Iris pigment epithelial cell (primary cell): ENCODE measurements at regions not wholly inside any gene's neighbourhood (a gene's known extent, or its start where the extent isn't known, plus 50 kb on each side); places are given as distances from the start of the nearest gene placed in this dataset.
"Not testable (repeated sequence)": the region's sequence is repeated elsewhere in the genome, so short reads cannot be mapped to it uniquely, and the experiment has no call there.

Source experiments
- DNase-seq: peaks from one replicate; pipeline ENCODE4 v3.0.0-alpha.2; 2011; ENCODE audit warnings: low read depth

DNA sequence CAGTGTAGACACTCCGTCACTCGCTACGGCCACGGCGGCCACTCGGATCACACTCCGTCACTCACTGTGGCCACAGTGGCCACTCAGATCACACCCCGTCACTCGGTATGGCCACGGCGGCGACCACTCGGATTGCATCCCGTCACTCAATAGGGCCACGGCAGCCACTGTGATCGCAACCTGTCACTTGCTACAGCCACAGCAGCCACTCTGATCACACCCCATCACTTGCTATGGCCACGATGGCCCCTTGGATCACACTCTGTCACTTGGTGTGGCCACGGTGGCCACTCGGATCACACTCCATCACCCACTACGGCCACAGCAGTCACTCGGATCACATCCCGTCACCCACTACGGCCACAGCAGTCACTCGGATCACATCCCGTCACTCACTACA is 175.3 kb downstream of the LAT start:
- DNase-seq, result not testable (repeated sequence)

DNA sequence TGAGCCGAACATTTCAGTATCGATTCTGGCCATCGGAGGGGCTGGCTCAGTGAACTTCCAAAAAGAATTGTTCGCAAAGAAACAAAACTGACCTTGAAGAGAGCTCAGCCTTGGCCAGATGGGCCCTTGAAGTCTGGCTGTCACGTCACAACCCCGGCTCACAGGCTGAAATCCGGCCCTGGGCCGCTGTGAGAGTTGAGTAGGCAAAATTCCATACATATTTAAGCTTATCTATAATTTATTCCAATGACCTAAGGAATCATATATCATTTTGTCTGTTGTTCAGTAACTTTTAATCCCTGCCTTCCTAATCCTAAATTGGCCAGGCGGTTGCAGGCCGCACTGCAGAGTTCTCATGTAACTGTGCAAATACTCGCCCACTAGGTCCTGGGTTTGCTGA is 174.8 kb downstream of the LAT start:
- peak; percentile 76 for DNase-seq

DNA sequence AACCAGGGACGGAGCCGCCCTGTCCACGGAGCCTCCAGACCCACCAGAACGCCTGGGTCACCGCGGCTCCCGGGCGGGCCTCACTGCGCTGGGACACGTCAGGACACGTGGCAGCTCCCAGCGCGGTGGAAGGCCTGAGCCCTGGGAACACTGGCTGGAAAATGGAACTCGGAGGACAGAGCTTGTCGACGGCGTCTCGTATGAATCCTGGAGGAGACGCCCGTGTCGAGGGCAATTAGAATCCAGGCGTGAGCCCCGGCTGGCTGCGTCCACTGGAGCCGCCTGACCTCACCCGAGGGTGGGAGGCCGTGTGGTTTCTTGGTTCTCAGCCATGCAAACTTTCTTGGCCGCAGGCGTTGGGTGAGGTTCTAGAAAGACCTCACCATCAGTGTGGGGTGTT is 173.9 kb downstream of the LAT start:
- no peak for DNase-seq

DNA sequence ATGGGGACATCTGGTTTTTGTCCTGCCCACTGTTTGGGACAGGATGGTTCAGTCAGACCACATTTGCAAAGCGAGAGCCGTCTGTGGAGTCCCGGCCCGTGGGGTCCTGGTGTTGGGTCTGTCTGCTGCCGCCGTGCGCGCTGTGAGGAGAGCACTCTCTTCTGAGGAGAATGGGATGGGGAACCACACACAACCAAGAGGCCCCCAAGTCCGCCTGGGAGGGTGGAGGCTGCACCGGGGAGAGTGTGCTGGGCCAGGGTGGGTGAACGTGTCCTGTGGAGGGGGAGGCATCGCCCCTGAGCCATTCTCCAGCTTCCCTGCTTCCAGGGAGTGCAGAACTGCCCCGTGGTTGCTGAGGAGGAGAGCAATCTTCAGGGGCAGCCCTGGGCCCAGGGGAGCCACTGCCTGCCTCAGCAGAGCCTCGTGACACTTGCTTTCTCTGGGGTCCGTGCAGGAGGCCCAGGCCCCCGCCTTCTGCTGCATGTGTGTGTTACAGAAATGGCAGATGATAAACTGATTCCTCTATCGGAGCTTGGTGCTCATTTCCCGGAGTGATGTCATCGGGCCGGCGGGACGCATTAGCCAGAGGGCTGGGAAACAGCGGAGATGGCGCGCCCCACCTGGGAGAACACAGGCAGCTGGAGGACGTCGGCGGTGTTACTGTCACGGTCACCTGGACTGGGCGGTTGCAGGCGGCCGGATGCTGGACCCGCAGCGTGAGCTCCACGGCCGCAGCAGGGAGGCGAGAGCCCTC is 173.4 kb downstream of the LAT start:
- not testable (repeated sequence) for DNase-seq

DNA sequence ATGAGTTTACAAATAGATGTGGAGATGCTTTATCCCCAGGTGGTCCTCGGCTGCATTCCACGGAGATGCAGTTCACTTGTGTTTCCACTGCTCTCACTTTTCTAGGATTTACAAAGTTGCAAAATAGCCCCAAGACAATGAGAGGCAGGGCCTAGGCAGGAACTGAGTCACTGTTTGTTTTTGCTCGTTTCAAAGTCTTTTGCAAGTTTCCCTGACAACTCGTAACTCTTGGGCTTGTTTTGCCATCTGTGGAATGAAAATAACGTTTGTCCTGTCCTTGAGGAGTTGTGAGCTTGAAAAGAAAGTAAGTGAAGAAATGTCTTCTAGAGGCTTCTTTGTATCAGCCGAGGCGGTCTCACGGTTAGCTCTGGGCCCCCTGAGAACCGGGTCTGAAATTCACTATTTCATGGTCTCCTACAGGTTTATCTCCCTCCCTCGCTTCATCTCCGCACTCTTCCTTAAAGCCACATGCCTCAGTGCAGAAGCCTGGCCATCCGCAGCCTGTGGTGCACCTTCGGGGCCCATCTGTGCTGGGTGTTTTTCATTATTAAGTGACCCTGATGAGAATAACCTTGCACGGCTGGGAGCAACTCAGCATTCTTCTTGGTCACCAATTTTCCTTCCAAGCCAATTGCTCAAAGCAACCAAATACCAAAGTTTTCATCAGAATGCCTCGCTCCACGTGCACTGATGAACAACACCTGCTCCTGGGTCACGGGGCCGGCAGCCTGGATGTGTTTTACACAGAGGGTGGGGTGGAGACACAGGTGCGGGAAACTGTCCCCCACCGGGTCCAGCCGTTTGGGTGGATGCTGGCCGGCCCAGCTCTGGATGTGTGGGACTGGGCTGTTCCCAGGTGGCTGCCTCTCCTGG is 172.4 kb downstream of the LAT start:
- DNase-seq, result peak; percentile 97

DNA sequence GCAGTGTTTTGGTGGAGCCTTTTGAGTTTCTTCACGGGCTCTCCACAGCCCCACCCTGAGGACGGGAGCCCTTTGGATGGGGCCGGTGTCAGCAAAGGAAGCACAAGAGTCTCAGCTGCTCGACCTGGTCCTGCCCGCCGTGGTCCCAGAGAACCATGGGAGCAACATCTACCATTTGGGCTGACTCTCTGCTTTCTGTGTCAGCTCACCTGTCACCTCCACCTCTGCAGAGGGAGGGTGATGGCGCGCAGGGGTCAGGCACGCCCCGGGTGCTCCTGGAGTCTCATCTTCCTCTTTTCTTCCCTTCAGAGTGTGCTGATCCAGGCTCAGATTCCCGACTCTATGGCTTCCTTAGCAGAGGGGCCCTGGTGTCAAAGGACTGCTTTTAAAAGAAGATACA is 171.7 kb downstream of the LAT start:
- DNase-seq, result no peak

DNA sequence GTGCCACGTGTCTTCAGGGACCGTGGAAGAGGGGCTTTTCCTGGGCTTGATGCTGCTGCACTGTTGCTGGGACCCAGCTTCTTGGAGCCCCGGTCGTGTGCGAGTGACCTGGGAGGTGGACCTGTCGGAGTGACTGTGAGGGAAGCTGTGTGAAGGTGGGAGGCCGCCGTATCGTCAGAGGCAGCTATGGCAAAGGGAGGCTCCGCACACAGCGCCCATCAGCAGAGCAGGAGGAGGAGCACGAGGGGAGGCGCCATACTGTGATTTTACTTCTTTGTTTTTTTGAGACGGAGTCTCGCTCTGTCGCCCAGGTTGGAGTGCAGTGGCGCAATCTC is 171.0 kb downstream of the LAT start:
- not testable (repeated sequence) for DNase-seq

DNA sequence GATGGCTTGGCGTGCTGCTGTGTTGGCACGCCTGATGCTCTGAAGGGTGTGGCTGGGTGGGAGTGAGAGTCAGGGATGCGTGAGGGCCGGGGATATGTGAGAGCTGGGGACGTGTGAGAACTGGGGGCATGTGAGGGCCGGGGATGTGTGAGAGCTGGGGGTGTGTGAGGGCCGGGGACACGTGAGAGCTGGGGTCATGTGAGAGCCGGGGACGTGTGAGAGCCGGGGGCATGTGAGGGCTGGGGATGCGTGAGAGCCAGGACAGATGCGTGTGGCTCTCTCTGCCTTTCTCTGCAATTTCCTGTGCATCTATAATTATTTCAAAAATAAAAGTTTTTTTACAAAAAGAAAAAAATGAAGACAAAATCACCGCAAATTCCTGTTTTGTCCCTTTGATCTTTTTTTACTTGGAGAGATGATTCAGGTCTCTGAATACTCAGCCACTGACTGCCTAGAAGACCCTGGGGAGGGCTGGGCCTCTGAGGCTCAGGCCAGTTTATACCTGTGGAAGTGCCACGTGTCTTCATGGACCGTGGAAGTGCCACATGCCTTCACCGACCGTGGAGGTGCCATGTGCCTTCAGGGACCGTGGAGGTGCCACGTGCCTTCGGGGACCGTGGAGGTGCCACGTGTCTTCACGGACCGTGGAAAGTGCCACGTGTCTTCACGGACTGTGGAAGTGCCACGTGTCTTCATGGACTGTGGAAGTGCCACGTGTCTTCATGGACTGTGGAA is 170.4 kb downstream of the LAT start:
- DNase-seq, result not testable (repeated sequence)

DNA sequence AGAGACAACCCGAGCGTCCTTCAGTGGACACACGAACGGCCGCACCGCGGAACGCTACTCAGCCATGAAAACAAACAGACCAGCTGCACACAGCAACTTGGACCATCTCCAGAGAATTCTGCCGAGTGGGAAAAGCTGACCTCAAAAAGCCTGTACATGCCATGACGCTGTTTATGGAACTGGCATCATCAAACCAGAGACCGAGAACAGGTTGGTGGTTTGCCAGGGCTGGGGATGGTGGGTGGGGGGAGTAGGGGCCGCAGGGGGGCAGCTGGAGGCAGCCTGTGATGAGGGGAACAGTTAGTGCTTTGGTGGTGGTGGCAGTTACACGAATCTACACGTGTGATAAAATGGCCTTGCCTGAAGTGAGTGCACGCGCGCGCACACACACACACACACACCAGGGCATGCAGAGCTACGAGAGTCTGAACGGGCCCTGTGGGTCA is 169.8 kb downstream of the LAT start:
- DNase-seq, result peak; percentile 50

DNA sequence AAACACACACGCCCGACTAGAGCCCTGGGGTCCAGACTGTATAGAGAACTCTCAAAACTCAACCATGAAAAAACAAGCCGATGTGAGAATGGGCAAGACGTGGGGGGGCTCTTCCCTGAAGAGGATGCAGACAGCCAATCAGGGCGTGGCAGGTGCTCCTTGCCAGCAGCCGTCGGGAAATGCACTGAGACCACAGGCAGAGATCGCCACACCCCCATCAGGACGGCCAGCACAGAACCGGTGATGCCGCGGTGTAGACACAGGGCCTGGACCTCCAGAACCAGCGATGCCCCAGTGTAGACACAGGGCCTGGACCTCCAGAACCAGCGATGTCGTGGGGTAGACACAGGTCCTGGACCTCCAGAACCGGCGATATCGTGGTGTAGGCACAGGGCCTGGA is 169.2 kb downstream of the LAT start:
- no peak for DNase-seq

DNA sequence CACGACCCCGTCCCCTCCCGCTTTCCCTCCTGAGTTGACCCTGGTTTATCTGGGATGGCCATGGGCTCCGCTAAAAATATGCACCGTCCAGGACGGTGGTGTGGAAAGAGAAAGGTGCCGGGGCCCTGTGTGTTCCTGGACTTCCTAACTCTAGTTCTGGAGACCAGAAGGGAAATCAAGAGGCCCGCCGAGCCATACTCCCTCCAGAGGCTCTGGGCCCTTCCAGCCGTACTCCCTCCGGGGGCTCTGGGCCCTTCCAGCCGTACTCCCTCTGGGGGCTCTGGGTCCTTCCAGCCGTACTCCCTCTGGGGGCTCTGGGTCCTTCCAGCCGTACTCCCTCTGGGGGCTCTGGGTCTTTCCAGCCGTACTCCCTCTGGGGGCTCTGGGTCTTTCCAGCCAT is 168.5 kb downstream of the LAT start:
- DNase-seq, result not testable (repeated sequence)

DNA sequence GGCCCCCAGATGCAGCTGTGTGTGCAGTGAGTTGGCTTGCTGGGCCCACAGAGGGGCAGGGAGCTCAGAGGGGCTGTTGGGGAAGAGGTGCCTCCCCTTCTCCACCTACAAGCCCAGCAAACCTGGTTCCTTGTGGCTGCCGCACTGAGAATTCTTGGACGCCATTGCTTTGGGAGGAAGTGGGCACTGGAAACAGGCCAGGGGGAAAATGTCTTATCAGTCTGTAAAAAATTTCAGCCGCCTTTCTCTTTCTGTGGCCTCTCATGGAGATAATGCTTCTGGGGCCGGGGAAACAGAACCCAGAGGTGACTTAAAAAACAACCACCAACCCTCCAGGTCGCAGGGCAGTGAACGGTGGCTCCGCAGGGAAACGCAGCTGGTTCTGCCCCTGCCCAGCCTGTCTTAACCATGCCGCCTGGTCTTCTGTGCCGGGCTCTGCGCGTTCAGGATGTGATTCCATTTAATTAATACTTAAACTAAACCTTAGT is 167.7 kb downstream of the LAT start:
- DNase-seq, result peak; percentile 8

DNA sequence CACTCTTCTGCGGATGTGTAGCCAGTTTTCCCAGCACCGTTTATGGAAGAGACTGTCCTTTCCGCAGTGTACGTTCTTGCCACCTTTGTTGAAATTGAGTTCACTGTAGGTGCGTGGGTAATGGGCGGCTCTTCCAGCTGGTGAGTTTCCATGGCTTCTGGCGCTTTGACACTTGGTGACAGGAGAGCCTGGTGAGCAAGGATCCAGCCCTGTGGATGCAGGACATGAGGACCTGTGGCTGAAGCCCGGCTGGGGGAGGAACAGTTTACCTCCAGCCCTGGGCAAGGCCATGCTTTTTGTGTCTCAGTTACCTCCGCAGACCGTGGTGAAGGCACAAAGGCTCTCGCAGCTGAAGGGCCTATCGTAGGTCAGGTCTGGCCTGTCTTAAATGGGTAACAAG is 166.5 kb downstream of the LAT start:
- no peak for DNase-seq

DNA sequence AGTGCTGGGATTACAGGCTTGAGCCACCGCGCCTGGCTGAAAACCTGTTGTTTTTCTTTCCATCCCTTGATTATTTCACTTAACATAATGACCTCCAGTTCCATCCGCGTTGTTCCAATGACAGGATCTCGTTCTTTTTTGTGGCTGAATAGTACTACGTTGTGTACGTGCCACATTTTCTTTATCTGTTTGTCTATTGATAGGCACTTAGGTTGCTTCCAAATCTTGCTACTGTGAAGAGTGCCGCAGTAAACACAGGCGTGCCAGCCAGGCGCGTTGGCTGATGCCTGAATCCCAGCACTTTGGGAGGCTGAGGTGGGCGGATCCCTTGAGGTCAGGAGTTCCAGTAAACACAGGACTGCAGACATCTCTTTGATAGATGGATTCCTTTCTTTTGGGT is 165.1 kb downstream of the LAT start:
- DNase-seq, result not testable (repeated sequence)

DNA sequence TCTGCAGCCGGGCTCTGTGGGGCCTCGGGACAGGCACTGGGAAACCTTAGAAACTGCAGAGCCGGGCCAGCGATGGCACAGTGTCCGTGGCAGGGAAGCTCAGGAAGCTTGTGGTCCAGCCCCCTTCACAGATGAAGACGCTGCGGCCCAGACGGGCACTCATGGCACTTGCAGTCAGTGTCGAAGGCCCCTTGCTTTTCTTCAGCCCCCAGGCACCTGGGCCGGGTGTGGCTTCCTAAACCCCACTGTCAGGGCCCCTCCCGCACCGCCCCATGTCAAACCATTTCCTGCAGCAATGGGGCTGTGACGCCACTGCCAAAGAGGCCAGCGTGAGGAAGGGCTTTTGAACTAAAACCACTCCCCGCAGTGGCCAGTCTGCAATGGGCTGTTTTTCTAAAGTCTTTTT is 164.0 kb downstream of the LAT start:
- no peak for DNase-seq

DNA sequence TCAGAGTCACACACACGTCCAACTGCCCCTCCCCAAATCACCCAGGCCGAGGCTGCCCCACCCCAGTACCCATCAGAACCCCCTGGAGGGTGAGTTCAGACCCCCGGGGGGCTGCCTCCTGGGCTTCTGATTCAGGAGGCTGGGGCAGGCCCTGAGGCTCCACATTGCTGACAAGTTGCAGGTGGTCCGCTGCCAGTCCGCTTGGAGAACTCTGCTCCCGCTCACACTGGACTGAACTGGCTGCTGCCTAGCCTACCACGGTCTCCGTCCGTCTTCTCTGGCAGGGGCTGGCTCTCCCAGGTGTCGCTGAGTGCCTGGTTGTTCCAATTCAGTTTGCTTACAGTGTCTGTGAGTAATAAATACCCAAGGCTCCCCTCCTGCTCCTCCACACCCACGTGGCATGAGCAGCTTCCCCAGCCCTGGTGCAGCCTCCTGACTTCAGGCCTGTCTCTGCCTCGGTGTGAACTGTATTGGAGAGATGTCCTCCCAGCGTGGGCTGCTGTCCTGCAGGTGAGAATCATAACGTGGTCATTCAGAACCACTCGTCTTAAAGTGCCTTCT is 163.4 kb downstream of the LAT start:
- peak; percentile 5 for DNase-seq

DNA sequence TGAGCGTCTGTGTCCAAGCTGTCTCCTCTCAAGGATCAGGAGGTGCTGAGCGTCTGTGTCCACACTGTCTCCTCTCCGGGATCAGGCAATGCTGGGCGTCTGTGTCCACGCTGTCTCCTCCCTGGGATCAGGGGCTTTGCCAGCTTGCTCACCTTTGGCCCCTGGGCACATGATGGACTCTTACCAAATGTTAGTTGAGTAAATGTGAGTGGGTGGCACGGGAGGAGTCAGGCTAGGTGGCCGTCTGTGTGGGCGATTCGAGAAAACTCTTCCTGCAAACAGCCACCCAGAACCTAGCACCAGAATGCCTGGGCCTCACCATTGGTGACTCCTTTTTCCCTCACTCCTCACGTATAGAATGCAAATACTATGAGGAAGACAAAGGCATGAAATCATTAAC is 162.9 kb downstream of the LAT start:
- DNase-seq, result not testable (repeated sequence)

DNA sequence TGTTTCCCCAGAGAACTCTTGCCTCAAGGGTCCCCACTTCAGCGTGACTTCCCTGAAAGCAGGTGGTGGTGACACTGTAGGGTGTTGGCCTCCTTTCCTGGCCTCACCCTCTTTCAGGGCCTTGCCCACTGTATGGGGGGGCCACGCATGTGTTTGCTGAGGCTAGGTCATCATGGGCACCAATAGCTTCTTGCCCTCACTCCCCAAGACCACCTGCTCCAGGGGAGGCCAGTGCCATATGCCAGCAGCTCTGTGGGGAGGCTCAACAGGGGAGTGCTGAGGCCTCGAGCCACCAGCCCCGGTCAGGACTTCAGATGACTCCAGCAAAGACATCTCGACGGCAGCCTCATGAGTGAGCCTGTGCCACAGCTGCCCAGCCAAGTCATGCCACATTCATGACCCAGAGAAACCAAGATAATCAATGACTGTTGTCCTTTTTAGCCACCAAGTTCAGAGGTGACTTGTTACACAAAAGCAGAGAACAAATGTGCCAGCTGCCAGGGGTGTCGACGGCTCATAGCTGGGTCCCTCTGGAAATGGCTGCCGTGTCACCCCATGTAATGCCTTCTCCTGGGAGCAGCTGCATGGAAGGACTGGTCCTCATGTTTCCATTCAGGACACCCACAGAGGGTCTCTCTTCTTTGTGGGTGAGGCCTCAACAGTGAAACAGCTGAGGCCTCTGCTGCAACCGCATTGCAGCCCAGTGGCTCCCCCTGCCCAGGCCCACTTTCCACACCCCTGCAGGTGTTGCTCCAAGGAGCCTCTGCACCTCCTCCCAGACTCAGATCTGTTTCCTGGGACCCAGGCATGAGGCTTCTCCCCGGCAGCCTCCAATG is 162.2 kb downstream of the LAT start:
- not testable (repeated sequence) for DNase-seq

DNA sequence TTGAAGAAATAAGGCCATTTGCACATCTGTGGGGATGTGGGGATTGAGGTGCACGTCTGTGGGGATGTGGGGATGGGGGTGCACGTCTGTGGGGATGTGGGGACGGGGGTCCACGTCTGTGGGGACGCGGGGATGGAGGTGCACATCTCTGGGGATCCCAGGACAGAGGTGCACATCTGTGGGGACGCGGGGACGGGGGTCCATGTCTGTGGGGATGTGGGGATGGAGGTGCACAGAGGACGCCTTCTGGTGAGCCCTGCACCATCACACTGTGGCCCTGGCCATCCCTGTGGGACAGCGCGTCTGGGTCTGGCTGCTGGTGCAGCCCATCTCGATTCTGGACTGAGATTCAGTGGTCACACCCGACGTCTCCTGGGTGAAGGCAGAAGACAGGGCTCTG is 161.4 kb downstream of the LAT start:
- DNase-seq, result no peak

DNA sequence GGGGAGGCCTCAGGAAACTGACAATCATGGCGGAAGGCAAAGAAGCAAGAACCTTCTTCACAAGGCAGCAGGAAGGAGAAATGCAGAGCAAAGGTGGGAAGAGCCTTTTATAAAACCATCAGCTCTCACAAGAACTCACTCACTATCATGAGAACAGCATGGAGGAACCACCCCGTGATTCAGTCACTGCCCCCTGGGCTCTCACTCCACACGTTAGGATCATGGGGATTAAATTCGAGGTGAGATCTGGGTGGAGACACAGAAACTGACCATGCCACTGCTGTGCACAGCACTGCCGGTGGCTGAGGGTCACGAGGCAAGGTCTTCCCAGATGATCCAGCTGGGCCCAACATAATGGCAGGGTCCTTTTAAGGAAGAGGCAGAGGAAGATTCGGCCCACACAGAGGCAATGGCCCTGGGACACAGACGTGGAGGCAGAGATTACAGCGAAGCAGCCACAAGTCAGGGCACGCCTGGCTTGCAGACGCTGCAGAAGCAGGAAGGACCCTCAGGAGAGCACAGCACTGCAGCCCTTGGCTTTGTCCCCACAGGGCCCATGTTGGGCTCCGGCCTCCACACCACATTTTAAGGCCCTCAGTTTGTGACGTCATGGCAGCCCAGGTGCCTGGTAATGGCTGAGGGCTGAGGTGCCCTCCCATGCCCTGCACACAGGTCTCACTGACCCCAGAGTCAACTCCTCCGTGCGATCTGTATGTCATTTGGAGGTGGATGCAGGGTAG is 160.8 kb downstream of the LAT start:
- not testable (repeated sequence) for DNase-seq

DNA sequence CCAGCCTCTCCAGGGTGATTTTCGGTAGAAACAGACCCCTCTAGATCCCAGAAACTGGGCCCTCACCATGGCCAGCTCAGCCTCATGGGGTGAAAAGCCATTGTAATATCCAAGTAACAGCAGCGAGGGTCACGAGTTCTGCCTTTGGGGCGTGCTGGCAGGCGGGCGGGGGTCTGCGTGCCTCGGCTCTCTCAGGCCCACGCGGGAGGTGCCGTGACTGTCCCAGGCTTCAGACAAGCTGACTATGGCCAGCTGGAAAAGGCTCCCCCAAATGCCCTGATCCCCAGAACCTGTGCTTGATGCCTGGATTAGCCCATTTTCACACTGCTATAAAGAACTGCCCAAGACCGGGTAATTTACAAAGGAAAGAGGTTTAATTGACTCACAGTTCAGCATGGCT is 160.2 kb downstream of the LAT start:
- not testable (repeated sequence) for DNase-seq
